Neural cell (in vitro differentiated cells): ENCODE measurements at regions not wholly inside any gene's neighbourhood (a gene's known extent, or its start where the extent isn't known, plus 50 kb on each side); places are given as distances from the start of the nearest gene placed in this dataset.

Experiments used
- H2AFZ ChIP-seq: fragments of 200-600, 300-800 bp; sonication (generic), shearing (Covaris generic); 2 replicates; pipeline ENCODE4 v1.6.0; 2014; ENCODE audit warnings: low read depth, mild to moderate bottlenecking, antibody characterized with exemption, low read length, moderate library complexity
- H3F3A ChIP-seq: fragments of 200-600 bp; shearing (Covaris generic); 2 replicates; pipeline ENCODE4 v1.6.1; 2016; ENCODE audit warnings: mild to moderate bottlenecking, moderate library complexity, mixed read lengths, antibody characterized with exemption, low read length; ENCODE audit not compliant: insufficient read depth, poor library complexity, severe bottlenecking
- H3K27ac ChIP-seq: fragments of 200-600, 300-800 bp; sonication (generic), shearing (Covaris generic); 2 replicates; pipeline ENCODE4 v1.5.1; 2014; ENCODE audit warnings: mild to moderate bottlenecking, low read length, moderate library complexity
- H3K27me3 ChIP-seq: fragments of 300-800, 200-600 bp; sonication (generic), shearing (Covaris generic); 2 replicates; pipeline ENCODE4 v1.6.0; 2014; ENCODE audit warnings: mild to moderate bottlenecking, low read depth, low read length, moderate library complexity; ENCODE audit not compliant: insufficient read depth
- H3K36me3 ChIP-seq: fragments of 300-800, 200-600 bp; sonication (generic), shearing (Covaris generic); 2 replicates; pipeline ENCODE4 v1.5.1; 2014; ENCODE audit warnings: mild to moderate bottlenecking, antibody characterized with exemption, low read length, moderate library complexity; ENCODE audit not compliant: insufficient read depth
- H3K4me2 ChIP-seq: fragments of 300-800, 200-600 bp; sonication (generic), shearing (Covaris generic); 2 replicates; pipeline ENCODE4 v1.6.0; 2014; ENCODE audit warnings: mild to moderate bottlenecking, low read length
- H3K4me3 ChIP-seq: fragments of 300-800, 200-600 bp; sonication (generic), shearing (Covaris generic); 2 replicates; pipeline ENCODE4 v1.5.1; 2014; ENCODE audit warnings: mild to moderate bottlenecking, low read length, moderate library complexity
- H3K79me2 ChIP-seq: fragments of 200-600 bp; shearing (Covaris generic); replicated peaks from 2 replicates; pipeline ENCODE4 v1.6.0; 2014; ENCODE audit warnings: mild to moderate bottlenecking, low read length, moderate library complexity; ENCODE audit not compliant: insufficient read depth
- H3K9ac ChIP-seq: fragments of 300-800, 200-600 bp; sonication (generic), shearing (Covaris generic); 2 replicates; pipeline ENCODE4 v1.6.1; 2016; ENCODE audit warnings: mild to moderate bottlenecking, low read length, mixed read lengths
- H3K9me2 ChIP-seq: fragments of 200-600 bp; shearing (Covaris generic); 2 replicates; pipeline ENCODE4 v1.6.1; 2016; ENCODE audit warnings: mild to moderate bottlenecking, low read length, mixed read lengths; ENCODE audit not compliant: insufficient read depth
- H3K9me3 ChIP-seq: fragments of 200-600, 300-800 bp; sonication (generic), shearing (Covaris generic); 2 replicates; pipeline ENCODE4 v1.6.1; 2016; ENCODE audit warnings: mild to moderate bottlenecking, mixed run types, low read length, moderate library complexity, mixed read lengths
- H4K20me1 ChIP-seq: fragments of 200-600 bp; shearing (Covaris generic); 2 replicates; pipeline ENCODE4 v1.6.1; 2016; ENCODE audit warnings: mild to moderate bottlenecking, mixed run types; ENCODE audit not compliant: insufficient read depth
- CTCF ChIP-seq: fragments of 450-650 bp; IDR thresholded peaks from 2 replicates; pipeline ENCODE4 v1.5.1; 2014; ENCODE audit warnings: antibody characterized with exemption, mild to moderate bottlenecking, moderate library complexity; ENCODE audit not compliant: poor library complexity, severe bottlenecking
- EP300 ChIP-seq: fragments of 450-650 bp; conservative IDR thresholded peaks from 2 replicates; pipeline ENCODE4 v1.6.1; 2014; ENCODE audit warnings: antibody characterized with exemption, mild to moderate bottlenecking, moderate library complexity; ENCODE audit not compliant: poor library complexity, severe bottlenecking
- EZH2 ChIP-seq: fragments of 200-600, 300-800 bp; shearing (Covaris generic), sonication (generic); IDR thresholded peaks from 2 replicates; pipeline ENCODE4 v1.6.1; 2014; ENCODE audit warnings: antibody characterized with exemption, low read length, borderline replicate concordance, mild to moderate bottlenecking; ENCODE audit not compliant: insufficient read depth, poor library complexity, severe bottlenecking
- MXI1 ChIP-seq: fragments of 450-650 bp; conservative IDR thresholded peaks from 2 replicates; pipeline ENCODE4 v1.6.1; 2014; ENCODE audit warnings: antibody characterized with exemption, mild to moderate bottlenecking; ENCODE audit not compliant: poor library complexity, severe bottlenecking
- POLR2AphosphoS5 ChIP-seq: IDR thresholded peaks from 2 replicates; pipeline ENCODE4 v1.6.1; 2012
- RAD21 ChIP-seq: fragments of 450-650 bp; conservative IDR thresholded peaks from 2 replicates; pipeline ENCODE4 v1.6.1; 2014; ENCODE audit warnings: antibody characterized with exemption, mild to moderate bottlenecking, moderate library complexity
- REST ChIP-seq: IDR thresholded peaks from 2 replicates; pipeline ENCODE4 v1.6.1; 2012; ENCODE audit warnings: borderline replicate concordance
- SMC3 ChIP-seq: fragments of 450-650 bp; conservative IDR thresholded peaks from 2 replicates; pipeline ENCODE4 v1.6.1; 2014; ENCODE audit warnings: antibody characterized with exemption, mild to moderate bottlenecking, moderate library complexity; ENCODE audit not compliant: poor library complexity
- TAF1 ChIP-seq: IDR thresholded peaks from 2 replicates; pipeline ENCODE4 v1.6.1; 2012; ENCODE audit warnings: low read depth

- Histone ChIP-seq H4K20me1 (no peaks in the 10 kb centered on the region), H3K4me2 (no peak overlapping the region), H3K4me3 (no peak overlapping the region), H3K9ac (no peak overlapping the region), H3K9me3 (no peaks in the 10 kb centered on the region), H3K9me2 (no peaks in the 10 kb centered on the region), H3K27ac (no peak overlapping the region), H3K79me2 (no peaks in the 10 kb centered on the region), H2AFZ (no peak overlapping the region), H3F3A (no peaks in the 10 kb centered on the region), H3K36me3 (no peaks in the 10 kb centered on the region), H3K27me3 (no peaks in the 10 kb centered on the region)
- no peak for TF ChIP-seq SMC3
- no peak for TF ChIP-seq REST
- TF ChIP-seq POLR2AphosphoS5: no peak
- no peak for TF ChIP-seq CTCF
- no peak for TF ChIP-seq MXI1
- no peak for TF ChIP-seq RAD21
- no peak for TF ChIP-seq TAF1
- no peak for TF ChIP-seq EP300
Observed at GRCh38 chr9:95762322-95762721, 113.2 kb upstream of the ERCC6L2 start.

- Histone ChIP-seq H3K4me3 (no peak overlapping the region), H3K27me3 (no peaks in the 10 kb centered on the region), H3K9ac (no peak overlapping the region), H3K79me2 (no peaks in the 10 kb centered on the region), H3K27ac (no peak overlapping the region), H3F3A (no peaks in the 10 kb centered on the region), H3K9me2 (no peaks in the 10 kb centered on the region), H3K36me3 (no peaks in the 10 kb centered on the region), H4K20me1 (no peaks in the 10 kb centered on the region), H3K4me2 (no peak overlapping the region), H3K9me3 (no peaks in the 10 kb centered on the region), H2AFZ (no peak overlapping the region)
- TF ChIP-seq MXI1 (no peak), EZH2 (no peak), RAD21 (no peak), SMC3 (no peak), TAF1 (no peak), REST (no peak), POLR2AphosphoS5 (no peak), CTCF (no peak), EP300 (no peak)
Observed at GRCh38 chr9:95760791-95761190, 114.7 kb upstream of the ERCC6L2 start.
